HFFc6 (cell line): ENCODE measurements at regions not wholly inside any gene's neighbourhood (a gene's known extent, or its start where the extent isn't known, plus 50 kb on each side); places are given as distances from the start of the nearest gene placed in this dataset.

Experiments used
- DNase-seq: peaks from one replicate; pipeline ENCODE4 v3.0.0-alpha.2; 2018
- H3K27ac Mint-ChIP-seq: 2 replicates; pipeline ENCODE4 v1.8.0; 2020; ENCODE audit warnings: mild to moderate bottlenecking, mixed read lengths
- H3K27me3 Mint-ChIP-seq: 2 replicates; pipeline ENCODE4 v1.8.0; 2021; ENCODE audit warnings: mild to moderate bottlenecking, moderate library complexity, mixed read lengths; ENCODE audit not compliant: insufficient read depth
- H3K36me3 Mint-ChIP-seq: 2 replicates; pipeline ENCODE4 v1.8.0; 2021; ENCODE audit warnings: low read depth, mixed read lengths
- H3K4me1 Mint-ChIP-seq: 2 replicates; pipeline ENCODE4 v1.8.0; 2020; ENCODE audit warnings: low read depth, mixed read lengths
- H3K4me3 Mint-ChIP-seq: 2 replicates; pipeline ENCODE4 v1.8.0; 2020; ENCODE audit warnings: mild to moderate bottlenecking, moderate library complexity, mixed read lengths
- H3K9me3 Mint-ChIP-seq: 2 replicates; pipeline ENCODE4 v1.8.0; 2020; ENCODE audit warnings: mild to moderate bottlenecking, mixed read lengths
- CTCF ChIP-seq: fragments of 200-600 bp; sonication (generic); IDR thresholded peaks from 2 replicates; pipeline ENCODE4 v1.5.0; 2021; ENCODE audit warnings: antibody characterized with exemption, mild to moderate bottlenecking

DNA sequence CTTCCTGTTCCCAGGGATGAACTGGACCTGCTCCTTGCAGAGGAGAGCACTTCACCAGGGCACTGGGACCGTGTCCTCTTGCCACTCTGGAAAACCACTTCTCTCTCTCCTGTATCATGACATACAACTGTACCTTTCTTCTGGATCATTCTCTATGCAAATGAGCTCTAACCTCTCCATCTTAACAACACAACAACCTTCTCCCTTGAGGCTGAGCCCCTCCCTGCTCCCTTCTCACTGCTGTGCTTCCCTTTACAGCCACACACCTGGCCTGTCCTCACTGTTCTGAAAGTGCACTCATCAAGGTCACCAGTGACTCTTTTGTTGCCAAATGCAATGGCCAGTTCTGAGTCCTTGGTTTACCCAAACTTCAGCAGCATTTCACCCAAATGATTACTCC, 54.5 kb upstream of the MRPS6 start:
- no peak for TF ChIP-seq CTCF
- H3K27me3 Mint-ChIP-seq: peaks cover 2% of the 10 kb centered on the region
- no peak overlapping the region for H3K4me3 Mint-ChIP-seq
- H3K4me1 Mint-ChIP-seq: peaks cover 11% of the 10 kb centered on the region; the same call in 1 of the 2 replicates
- DNase-seq: no peak
- H3K36me3 Mint-ChIP-seq: peaks cover 20% of the 10 kb centered on the region; the same call in 1 of the 2 replicates
- H3K9me3 Mint-ChIP-seq: peaks cover 31% of the 10 kb centered on the region
- no peak overlapping the region for H3K27ac Mint-ChIP-seq

- DNase-seq: no peak
- TF ChIP-seq CTCF: no peak
- H3K4me3 Mint-ChIP-seq: no peak overlapping the region
- peaks cover 26% of the 10 kb centered on the region; the same call in 1 of the 2 replicates for H3K36me3 Mint-ChIP-seq
- H3K4me1 Mint-ChIP-seq: peaks cover 11% of the 10 kb centered on the region; the same call in 1 of the 2 replicates
- peaks cover 38% of the 10 kb centered on the region for H3K9me3 Mint-ChIP-seq
- no peak overlapping the region for H3K27ac Mint-ChIP-seq
- H3K27me3 Mint-ChIP-seq: peaks cover 2% of the 10 kb centered on the region
These were observed 55.2 kb upstream of the MRPS6 start for GRCh38 chr21:34018185-34018584.

DNA sequence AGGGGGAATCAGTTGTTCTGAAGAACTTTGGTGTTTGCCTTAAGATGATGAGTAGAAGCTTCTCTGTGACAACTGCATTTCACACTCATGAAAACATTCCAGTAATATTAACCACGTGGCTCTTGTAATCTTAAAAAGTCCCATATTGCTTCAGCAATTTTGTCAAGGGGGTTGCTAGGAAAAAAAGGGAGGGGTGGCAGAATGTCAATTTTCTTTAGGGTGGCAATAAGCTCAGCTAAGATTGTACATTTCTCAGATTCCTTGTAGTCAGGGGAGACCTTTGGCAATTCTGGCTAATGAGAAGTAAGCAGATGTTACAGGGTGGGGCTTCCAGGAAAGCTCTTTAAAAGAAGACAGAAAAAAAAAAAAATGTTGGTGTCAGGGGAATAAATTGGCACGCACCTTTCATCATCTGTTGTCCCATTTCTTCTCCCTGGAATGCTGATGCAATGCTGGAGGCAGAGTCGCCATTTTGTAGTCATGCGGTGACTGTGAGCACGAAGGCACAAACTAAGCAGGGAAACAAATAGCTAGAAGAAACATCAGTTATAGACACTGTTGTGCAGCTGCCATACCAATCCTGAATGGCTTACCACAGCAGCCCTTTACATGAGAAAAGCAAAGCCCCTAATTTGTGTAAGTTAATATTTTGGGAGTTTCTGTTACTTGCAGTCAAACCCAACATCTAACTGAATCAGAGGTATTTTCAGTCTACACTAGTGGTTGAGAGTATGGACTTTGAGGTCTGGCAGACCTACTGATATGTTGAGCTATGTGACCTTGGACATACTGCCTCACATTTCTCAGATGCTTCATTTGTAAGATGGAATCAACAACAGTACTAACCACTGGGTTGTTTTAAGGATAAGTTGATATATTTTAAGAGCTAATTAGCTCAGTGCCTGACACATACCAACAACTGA, 56.1 kb upstream of the MRPS6 start:
- Mint-ChIP-seq H3K27ac (no peak overlapping the region), H3K4me3 (no peak overlapping the region), H3K27me3 (peaks cover 2% of the 10 kb centered on the region), H3K4me1 (peaks cover 11% of the 10 kb centered on the region; the same call in 1 of the 2 replicates), H3K9me3 (peaks cover 45% of the 10 kb centered on the region), H3K36me3 (peaks cover 31% of the 10 kb centered on the region; the same call in 1 of the 2 replicates)
- TF ChIP-seq CTCF: no peak
- DNase-seq: peak; percentile 15

DNA sequence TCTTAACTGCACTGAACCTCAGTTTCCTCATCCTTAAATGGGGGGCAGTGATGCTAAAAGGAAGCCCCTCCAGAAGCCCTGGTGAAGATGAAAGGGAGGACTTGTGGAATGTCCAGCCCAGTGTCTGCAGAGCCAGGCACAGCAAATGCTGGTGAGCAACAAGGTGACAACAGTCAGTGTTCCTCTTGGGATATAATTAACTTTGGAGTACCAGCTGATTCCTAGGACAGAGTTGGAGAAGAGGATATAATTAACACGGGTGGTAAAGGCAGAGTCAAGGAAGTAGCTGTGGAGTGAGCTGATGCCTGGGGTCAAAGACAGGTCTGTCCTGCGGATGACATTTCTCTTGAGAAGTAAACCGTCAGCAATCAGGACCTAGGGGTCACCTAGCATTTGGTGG, 60.7 kb upstream of the MRPS6 start:
- Mint-ChIP-seq H3K27me3 (peaks cover 2% of the 10 kb centered on the region), H3K27ac (no peak overlapping the region), H3K9me3 (peaks cover 81% of the 10 kb centered on the region), H3K4me1 (peaks cover 2% of the 10 kb centered on the region; the same call in 1 of the 2 replicates), H3K36me3 (peaks cover 45% of the 10 kb centered on the region), H3K4me3 (no peak overlapping the region)
- no peak for DNase-seq
- no peak for TF ChIP-seq CTCF

GRCh38 chr21:34011660-34012059, 61.7 kb upstream of the MRPS6 start:
- no peak for TF ChIP-seq CTCF
- no peak overlapping the region for H3K27ac Mint-ChIP-seq
- peaks cover 45% of the 10 kb centered on the region for H3K36me3 Mint-ChIP-seq
- peaks cover 2% of the 10 kb centered on the region for H3K27me3 Mint-ChIP-seq
- DNase-seq: no peak
- H3K4me3 Mint-ChIP-seq: no peak overlapping the region
- H3K4me1 Mint-ChIP-seq: no peaks in the 10 kb centered on the region
- H3K9me3 Mint-ChIP-seq: peaks cover 76% of the 10 kb centered on the region
